ENCODE measurements at regions not wholly inside any gene's neighbourhood (a gene's known extent, or its start where the extent isn't known, plus 50 kb on each side); places are given as distances from the start of the nearest gene placed in this dataset.

GRCh38 chr10:62688971-62689700, 115.4 kb upstream of the ADO start:
- no peak overlapping the region for H3K4me3 ChIP-seq (ENCODE audit: low read depth, low read length)
- TF ChIP-seq CTCF (IDR thresholded peaks at IDR 0.05; ENCODE audit: low read depth, low read length) = no peak

DNA sequence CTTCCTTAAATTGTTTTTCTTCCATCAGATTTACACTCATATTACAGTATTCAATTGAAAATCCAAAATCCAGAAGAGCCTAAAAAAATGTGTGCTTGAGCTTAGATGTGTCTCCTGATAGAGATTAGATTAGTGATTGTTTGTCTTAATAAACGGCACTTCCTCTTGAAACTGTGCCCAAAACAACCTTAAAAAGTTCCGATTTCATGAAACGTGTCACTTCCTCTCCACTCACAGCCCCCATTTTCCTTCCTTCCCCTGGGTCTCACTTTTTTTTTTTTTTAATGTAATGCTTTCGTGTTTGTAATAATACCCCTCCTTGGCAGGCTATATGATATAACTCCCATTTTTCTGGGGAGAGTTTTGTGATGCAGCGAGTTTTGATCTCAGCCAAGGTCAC, 114.8 kb upstream of the ADO start:
- no peak overlapping the region for H3K4me3 ChIP-seq (ENCODE audit: low read depth, low read length)
- no peak for TF ChIP-seq CTCF (IDR thresholded peaks at IDR 0.05; ENCODE audit: low read depth, low read length)

DNA sequence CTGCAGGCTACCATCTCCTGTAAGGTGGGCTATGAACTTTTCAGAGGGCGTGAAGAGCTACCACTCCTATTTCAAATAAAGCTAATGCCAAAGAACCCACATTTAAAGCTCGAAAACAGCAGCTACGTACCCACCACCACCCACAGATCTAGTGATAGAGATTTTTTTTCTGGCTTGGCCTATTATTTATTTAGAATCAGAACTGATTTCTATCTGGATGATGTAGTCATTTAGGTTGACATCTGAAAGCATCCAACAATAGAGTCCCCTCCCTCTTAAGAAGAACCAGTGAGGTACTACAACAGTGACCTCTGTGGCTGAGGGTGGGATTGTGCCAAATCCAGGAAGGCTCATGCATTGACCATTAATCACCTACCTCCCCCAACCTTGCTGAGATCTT, 113.8 kb upstream of the ADO start:
- no peak for TF ChIP-seq CTCF (IDR thresholded peaks at IDR 0.05; ENCODE audit: low read depth, low read length)

DNA sequence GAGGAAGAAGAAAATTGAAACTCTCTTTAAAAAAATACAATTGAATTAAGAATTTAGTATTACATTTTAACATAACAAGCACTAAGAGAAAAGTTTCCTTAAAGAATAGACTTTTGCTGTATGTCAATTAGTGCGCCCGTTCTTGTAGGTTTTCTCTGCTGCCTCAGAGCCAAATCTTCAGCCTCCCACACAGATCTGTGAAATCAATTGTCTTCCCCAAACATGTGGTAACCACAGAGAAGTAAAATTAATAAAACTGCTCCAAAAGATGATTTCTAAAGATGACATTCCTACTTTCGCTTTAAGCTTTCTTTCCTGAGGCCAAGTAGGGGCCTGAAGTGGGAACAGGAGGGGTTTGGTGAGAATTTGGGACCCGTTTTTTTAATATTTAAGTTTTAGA, 113.2 kb upstream of the ADO start:
- H3K4me3 ChIP-seq (ENCODE audit: low read depth, low read length) = no peak overlapping the region
- no peak for TF ChIP-seq CTCF (IDR thresholded peaks at IDR 0.05; ENCODE audit: low read depth, low read length)

More for the DNA sequence above, 113.8 kb upstream of the ADO start:
- H3K4me3 ChIP-seq (ENCODE audit: low read depth, low read length) = no peak overlapping the region

DNA sequence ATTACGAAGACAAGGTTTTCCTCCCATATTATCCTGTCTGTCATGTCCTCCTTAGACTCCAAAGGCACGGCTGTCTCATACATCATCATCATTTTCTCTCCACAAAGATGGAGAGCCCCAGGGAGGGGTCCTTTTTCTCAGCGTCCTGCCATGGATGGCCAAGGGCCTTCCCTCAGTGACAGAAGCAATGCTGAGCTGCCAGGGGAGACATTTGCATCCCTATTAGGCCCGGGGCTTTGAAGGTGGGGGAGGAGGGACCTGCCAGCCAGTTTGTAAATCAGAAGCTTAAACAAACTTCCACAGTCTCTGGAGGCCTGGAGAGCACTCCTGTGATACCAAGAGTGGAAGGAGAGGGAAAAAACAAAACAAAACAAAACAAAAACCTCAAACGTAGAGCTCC, 112.4 kb upstream of the ADO start:
- H3K4me3 ChIP-seq (ENCODE audit: low read depth, low read length) = no peak overlapping the region
- TF ChIP-seq CTCF (IDR thresholded peaks at IDR 0.05; ENCODE audit: low read depth, low read length) = no peak

DNA sequence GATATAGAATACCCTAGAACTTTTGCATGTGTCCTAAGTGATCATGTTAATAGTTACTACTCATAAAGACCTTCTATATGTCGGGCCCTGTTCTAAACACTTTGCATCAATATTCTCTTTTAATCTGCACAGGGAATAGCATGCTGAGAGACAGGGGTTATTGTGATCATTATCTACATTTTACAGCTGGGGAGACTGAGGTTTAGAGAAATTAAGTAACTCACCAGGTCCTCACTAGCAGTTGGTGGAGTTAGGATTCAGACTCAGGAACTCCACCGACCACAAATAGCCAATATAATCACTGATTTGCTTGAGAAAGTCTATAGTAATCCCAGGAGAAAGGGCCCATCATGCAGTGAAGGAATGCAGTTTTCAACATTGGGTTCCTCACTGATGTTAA, 111.2 kb upstream of the ADO start:
- H3K4me3 ChIP-seq (ENCODE audit: low read depth, low read length) = no peak overlapping the region
- TF ChIP-seq CTCF (IDR thresholded peaks at IDR 0.05; ENCODE audit: low read depth, low read length) = no peak

- no peak overlapping the region for H3K4me3 ChIP-seq (ENCODE audit: low read depth, low read length)
- TF ChIP-seq CTCF (IDR thresholded peaks at IDR 0.05; ENCODE audit: low read depth, low read length) = no peak
Observed at GRCh38 chr10:62694537-62695126, 109.9 kb upstream of the ADO start.

All from WI38 (cell line).